Activated B cell treated with CpG ODN at 0.5 μM for 24 hours (primary cell): ENCODE measurements at regions not wholly inside any gene's neighbourhood (a gene's known extent, or its start where the extent isn't known, plus 50 kb on each side); places are given as distances from the start of the nearest gene placed in this dataset.
"Not testable (repeated sequence)": the region's sequence is repeated elsewhere in the genome, so short reads cannot be mapped to it uniquely, and the experiment has no call there.

Source experiments
- ATAC-seq: fragments of 200-7000 bp; cut with Tn5 transposase; one replicate; pipeline ENCODE4 v1.10.0; 2021; ENCODE audit warnings: low read depth, mild to moderate bottlenecking, moderate library complexity
- CTCF ChIA-PET: fragments of 350-600 bp; sonication (Branson Sonifier 250); formaldehyde crosslinking; loops from one replicate; lab custom pipeline; 2021; ENCODE audit warnings: antibody characterized with exemption; lab: Charles Lee
- POLR2A ChIA-PET: fragments of 350-600 bp; sonication (Branson Sonifier 250); formaldehyde crosslinking; loops from one replicate; lab custom pipeline; 2021; ENCODE audit warnings: antibody characterized with exemption; lab: Charles Lee
- DNase-seq: peaks from one replicate; pipeline ENCODE4 v3.0.0; 2022
- H3K27ac Mint-ChIP-seq: one replicate; pipeline ENCODE4 v1.8.0; 2020; ENCODE audit warnings: mixed read lengths
- H3K27me3 Mint-ChIP-seq: one replicate; pipeline ENCODE4 v1.8.0; 2021; ENCODE audit warnings: mixed read lengths
- H3K36me3 Mint-ChIP-seq: one replicate; pipeline ENCODE4 v1.8.0; 2021; ENCODE audit warnings: low read depth, mixed read lengths
- H3K4me1 Mint-ChIP-seq: one replicate; pipeline ENCODE4 v1.8.0; 2021; ENCODE audit warnings: mixed read lengths
- H3K4me3 Mint-ChIP-seq: one replicate; pipeline ENCODE4 v1.8.0; 2020; ENCODE audit warnings: mild to moderate bottlenecking, mixed read lengths
- H3K9me3 Mint-ChIP-seq: one replicate; pipeline ENCODE4 v1.8.0; 2020; ENCODE audit warnings: mixed read lengths
- intact Hi-C: fragments of 100-400 bp; cut with micrococcal nuclease; formaldehyde crosslinking; loops from one replicate; pipeline ENCODE4 v1.15.1; 2024
- TF ChIP-seq, protein P1 (sequence below): fragments of 200-600 bp; IDR thresholded peaks from one replicate; pipeline ENCODE4 v1.8.0; 2022; ENCODE audit warnings: antibody characterized with exemption, mild to moderate bottlenecking

DNA sequence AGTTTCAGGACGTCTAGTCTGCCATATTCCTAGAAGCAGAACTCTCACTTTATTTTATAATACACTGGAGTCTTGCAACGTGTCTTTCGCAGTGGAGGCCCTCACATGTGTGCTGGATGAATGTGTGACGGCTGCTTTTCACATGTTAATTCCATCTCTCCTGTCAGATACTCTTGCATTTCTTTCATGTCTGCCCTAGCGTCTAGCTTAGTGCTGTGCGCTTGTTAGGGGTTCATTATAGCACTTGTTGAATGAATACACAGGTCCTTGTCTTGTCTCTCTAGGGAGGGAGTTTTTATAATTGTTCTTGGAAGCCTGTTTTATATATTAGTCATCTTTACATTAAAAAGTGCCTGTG lies 94.4 kb downstream of the MAP3K8 start:
- intact Hi-C loops = loop anchor here (2.0 to 5.0 kb wide), 3 partner anchors 26 to 1229 kb away; no protein-coding TSS in a partner anchor
- H3K4me3 Mint-ChIP-seq = no peak overlapping the region
- ATAC-seq = no peak

DNA sequence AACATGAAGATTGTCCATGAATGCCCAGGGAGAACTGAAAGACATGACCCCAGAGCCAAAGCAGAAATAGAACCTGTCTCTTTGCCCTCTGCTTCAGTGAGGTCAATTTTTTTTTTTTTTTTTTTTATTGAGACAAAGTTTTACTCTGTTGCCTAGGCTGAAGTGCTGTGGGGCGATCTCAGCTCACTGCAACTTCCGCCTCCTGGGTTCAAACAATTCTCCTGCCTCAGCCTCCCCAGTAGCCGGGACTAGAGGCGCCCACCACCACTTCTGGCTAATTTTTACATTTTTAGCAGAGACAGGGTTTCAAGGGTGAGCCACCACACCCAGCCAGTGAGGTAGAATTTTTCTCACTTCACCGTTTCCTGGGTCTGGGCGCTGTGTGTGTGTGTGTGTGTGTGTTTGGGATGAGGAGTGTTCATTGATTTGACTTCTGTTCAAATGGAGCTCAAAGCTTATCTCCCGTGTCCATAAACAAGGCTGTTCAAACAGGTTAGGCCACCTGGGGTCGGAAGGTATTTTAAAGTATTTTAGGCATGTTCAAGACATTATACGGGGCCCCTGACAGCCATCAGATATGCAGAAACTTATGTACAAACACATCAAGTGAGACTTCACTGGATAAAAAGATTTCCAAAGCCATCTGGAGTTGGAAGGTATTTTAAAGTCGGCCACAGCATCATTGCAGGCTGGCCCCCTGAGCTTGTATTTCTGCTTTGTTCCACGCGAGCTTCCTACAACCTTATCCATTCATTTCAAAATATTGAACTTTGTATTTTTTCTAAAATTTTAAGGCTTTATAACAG lies 93.8 kb downstream of the MAP3K8 start:
- POLR2A ChIA-PET = interaction anchor here (0.6 to 4.3 kb wide), 10 partner anchors 12 to 112 kb away, joined by 3 to 140 read pairs (median 11); partner anchors contain the start of gene MAP3K8
- CTCF ChIA-PET = interaction anchor here (1.1 to 3.8 kb wide), 2 partner anchors 56 to 63 kb away, joined by 3 to 17 read pairs; no protein-coding TSS in a partner anchor

More for the DNA sequence above, 94.4 kb downstream of the MAP3K8 start:
- H3K4me1 Mint-ChIP-seq = peaks cover 74% of the 10 kb centered on the region
- ChIA-PET CTCF (interaction anchor here (1.1 to 3.8 kb wide), 3 partner anchors 55 to 114 kb away, joined by 3 to 18 read pairs (median 17); no protein-coding TSS in a partner anchor), POLR2A (interaction anchor here (0.6 to 4.3 kb wide), 9 partner anchors 18 to 113 kb away, joined by 3 to 140 read pairs (median 17); partner anchors contain the start of gene MAP3K8)
- H3K27me3 Mint-ChIP-seq = no peaks in the 10 kb centered on the region
- no peak for DNase-seq
- H3K27ac Mint-ChIP-seq = peak overlapping the region; percentile 84
- H3K36me3 Mint-ChIP-seq = peaks cover 4% of the 10 kb centered on the region
- H3K9me3 Mint-ChIP-seq = no peaks in the 10 kb centered on the region
- TF ChIP-seq, protein P1, sequence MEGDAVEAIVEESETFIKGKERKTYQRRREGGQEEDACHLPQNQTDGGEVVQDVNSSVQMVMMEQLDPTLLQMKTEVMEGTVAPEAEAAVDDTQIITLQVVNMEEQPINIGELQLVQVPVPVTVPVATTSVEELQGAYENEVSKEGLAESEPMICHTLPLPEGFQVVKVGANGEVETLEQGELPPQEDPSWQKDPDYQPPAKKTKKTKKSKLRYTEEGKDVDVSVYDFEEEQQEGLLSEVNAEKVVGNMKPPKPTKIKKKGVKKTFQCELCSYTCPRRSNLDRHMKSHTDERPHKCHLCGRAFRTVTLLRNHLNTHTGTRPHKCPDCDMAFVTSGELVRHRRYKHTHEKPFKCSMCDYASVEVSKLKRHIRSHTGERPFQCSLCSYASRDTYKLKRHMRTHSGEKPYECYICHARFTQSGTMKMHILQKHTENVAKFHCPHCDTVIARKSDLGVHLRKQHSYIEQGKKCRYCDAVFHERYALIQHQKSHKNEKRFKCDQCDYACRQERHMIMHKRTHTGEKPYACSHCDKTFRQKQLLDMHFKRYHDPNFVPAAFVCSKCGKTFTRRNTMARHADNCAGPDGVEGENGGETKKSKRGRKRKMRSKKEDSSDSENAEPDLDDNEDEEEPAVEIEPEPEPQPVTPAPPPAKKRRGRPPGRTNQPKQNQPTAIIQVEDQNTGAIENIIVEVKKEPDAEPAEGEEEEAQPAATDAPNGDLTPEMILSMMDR = no peak

DNA sequence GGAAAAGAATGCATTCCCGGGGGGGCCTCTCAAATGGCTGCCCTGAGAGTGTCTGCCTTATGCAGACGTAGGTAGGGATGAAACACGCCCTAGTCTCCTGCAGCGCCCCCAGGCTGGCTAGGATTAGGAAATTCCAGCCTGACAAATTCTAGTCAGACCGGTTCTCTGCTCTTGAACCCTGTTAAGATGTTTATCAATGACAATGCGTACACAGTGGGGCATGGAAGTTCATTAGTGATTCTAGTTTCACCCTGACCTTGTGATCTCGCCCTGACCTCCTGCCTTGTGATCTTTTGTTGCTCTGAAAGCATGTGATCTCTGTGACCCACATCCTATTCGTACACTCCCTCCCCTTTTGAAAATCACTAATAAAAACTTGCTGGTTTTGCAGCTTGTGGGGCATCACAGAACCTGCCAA lies 88.7 kb downstream of the MAP3K8 start:
- ATAC-seq, intact Hi-C loops, H3K27ac Mint-ChIP-seq, CTCF ChIA-PET, DNase-seq, H3K4me3 Mint-ChIP-seq, H3K27me3 Mint-ChIP-seq, H3K36me3 Mint-ChIP-seq, H3K9me3 Mint-ChIP-seq: not testable (repeated sequence)
- POLR2A ChIA-PET = interaction anchor here (0.7 kb wide), 1 partner anchor 89 kb away, joined by 3 read pairs; no protein-coding TSS in a partner anchor
- peaks cover 31% of the 10 kb centered on the region for H3K4me1 Mint-ChIP-seq

More for the DNA sequence above, 93.8 kb downstream of the MAP3K8 start:
- H3K27me3 Mint-ChIP-seq = no peaks in the 10 kb centered on the region
- H3K9me3 Mint-ChIP-seq = no peaks in the 10 kb centered on the region
- TF ChIP-seq, protein P1 = no peak
- H3K4me1 Mint-ChIP-seq = peaks cover 74% of the 10 kb centered on the region
- ATAC-seq (no peak), DNase-seq (no peak)
- intact Hi-C loops = loop anchor here (2.0 to 5.0 kb wide), 3 partner anchors 25 to 1229 kb away; no protein-coding TSS in a partner anchor
- H3K27ac Mint-ChIP-seq = peak overlapping the region; percentile 84
- H3K4me3 Mint-ChIP-seq = no peak overlapping the region
- peaks cover 4% of the 10 kb centered on the region for H3K36me3 Mint-ChIP-seq

DNA sequence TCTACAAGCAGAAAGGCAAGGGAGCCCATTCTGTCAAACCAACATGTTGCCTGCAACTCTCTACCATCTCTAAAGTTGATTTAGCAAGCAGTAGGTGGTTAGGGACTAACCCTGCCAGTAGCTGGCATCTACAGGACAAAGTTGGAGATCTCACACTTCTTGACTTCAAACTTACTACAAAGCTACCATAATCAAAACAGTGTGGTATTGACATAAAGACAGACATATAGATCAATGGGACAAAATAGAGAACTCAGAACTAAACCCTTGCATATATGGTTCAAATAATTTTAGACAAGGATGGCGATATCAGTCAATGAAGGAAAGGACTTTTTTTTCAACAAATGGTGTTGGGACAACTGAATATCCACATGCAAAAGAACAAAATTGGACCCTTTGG lies 84.9 kb downstream of the MAP3K8 start:
- intact Hi-C loops = no loop called here
- Mint-ChIP-seq H3K4me1 (peaks cover 9% of the 10 kb centered on the region), H3K27ac (no peak overlapping the region), H3K9me3 (peaks cover 2% of the 10 kb centered on the region), H3K4me3 (no peak overlapping the region), H3K27me3 (no peaks in the 10 kb centered on the region), H3K36me3 (no peaks in the 10 kb centered on the region)
- POLR2A ChIA-PET = no interaction called here
- CTCF ChIA-PET = no interaction called here
- no peak for DNase-seq
- TF ChIP-seq, protein P1 = no peak
- no peak for ATAC-seq
